IMR-90 (cell line): ENCODE measurements at regions not wholly inside any gene's neighbourhood (a gene's known extent, or its start where the extent isn't known, plus 50 kb on each side); places are given as distances from the start of the nearest gene placed in this dataset.

ENCODE experiments used
- ATAC-seq: fragments of 200-7000 bp; cut with Tn5 transposase; 2 replicates; pipeline ENCODE4 v1.9.1; 2020; ENCODE audit warnings: low read depth, mild to moderate bottlenecking, moderate library complexity
- BruUV-seq: library from RNA; stranded (reverse); fragments of 400-500 nt; replicated peaks from 2 replicates; lab custom pipeline; 2021; lab: Mats Ljungman, UMichigan
- CTCF ChIA-PET: fragments of 300-600 bp; formaldehyde crosslinking; extraction: SDS; loops from one replicate; lab custom pipeline; 2021; ENCODE audit warnings: antibody characterized with exemption; lab: Yijun Ruan, JAX
- POLR2A ChIA-PET: fragments of 300-600 bp; sonication (Branson Sonifier 250); formaldehyde crosslinking; loops from one replicate; lab custom pipeline; 2022; ENCODE audit warnings: antibody characterized with exemption; ENCODE audit not compliant: unreplicated experiment; lab: Charles Lee
- DNase-seq: peaks from one replicate; pipeline ENCODE4 v3.0.0; 2013
- H2AFZ ChIP-seq: replicated peaks from 2 replicates; pipeline ENCODE3; 2013; ENCODE audit warnings: low read length, mild to moderate bottlenecking; ENCODE audit not compliant: poor library complexity
- H2AK5ac ChIP-seq: 2 replicates; pipeline ENCODE4 v1.6.1; 2013; ENCODE audit warnings: low read depth, low read length, inconsistent platforms
- H2AK9ac ChIP-seq: replicated peaks from 2 replicates; pipeline ENCODE3; 2013; ENCODE audit warnings: mild to moderate bottlenecking, low read depth, low read length, moderate library complexity; ENCODE audit not compliant: poor library complexity
- H2BK120ac ChIP-seq: 2 replicates; pipeline ENCODE4 v1.6.1; 2013; ENCODE audit warnings: low read depth, low read length, inconsistent platforms
- H2BK15ac ChIP-seq: 3 replicates; pipeline ENCODE4 v1.6.1; 2013; ENCODE audit warnings: low read depth, low read length, inconsistent platforms
- H2BK20ac ChIP-seq: 2 replicates; pipeline ENCODE4 v1.6.1; 2013; ENCODE audit warnings: low read depth, mild to moderate bottlenecking, inconsistent platforms, low read length, moderate library complexity
- H2BK5ac ChIP-seq: 2 replicates; pipeline ENCODE4 v1.6.1; 2013; ENCODE audit warnings: mild to moderate bottlenecking, low read depth, low read length, inconsistent platforms; ENCODE audit not compliant: poor library complexity, severe bottlenecking
- H3K14ac ChIP-seq: replicated peaks from 2 replicates; pipeline ENCODE4 v1.6.1; 2013; ENCODE audit warnings: low read depth, low read length, inconsistent platforms
- H3K18ac ChIP-seq: 2 replicates; pipeline ENCODE4 v1.6.1; 2013; ENCODE audit warnings: low read depth, low read length, control low read depth
- H3K23ac ChIP-seq: 2 replicates; pipeline ENCODE4 v1.6.1; 2013; ENCODE audit warnings: low read depth, low read length, inconsistent platforms
- H3K27ac ChIP-seq: 2 replicates; pipeline ENCODE4 v1.5.1; 2013; ENCODE audit warnings: mild to moderate bottlenecking, control low read depth, low read length; ENCODE audit not compliant: insufficient read depth
- H3K27me3 ChIP-seq: 2 replicates; pipeline ENCODE4 v1.6.1; 2013; ENCODE audit warnings: low read length; ENCODE audit not compliant: control insufficient read depth, insufficient read depth
- H3K36me3 ChIP-seq: 2 replicates; pipeline ENCODE4 v1.6.1; 2013; ENCODE audit warnings: low read length, mixed read lengths; ENCODE audit not compliant: control insufficient read depth, insufficient read depth
- H3K4ac ChIP-seq: 2 replicates; pipeline ENCODE4 v1.6.1; 2013; ENCODE audit warnings: low read depth, low read length, inconsistent platforms
- H3K4me1 ChIP-seq: 2 replicates; pipeline ENCODE4 v1.6.1; 2013; ENCODE audit warnings: low read length, mixed read lengths; ENCODE audit not compliant: control insufficient read depth, insufficient read depth
- H3K4me2 ChIP-seq: 2 replicates; pipeline ENCODE4 v1.6.1; 2013; ENCODE audit warnings: low read depth, mild to moderate bottlenecking, control low read depth, low read length, moderate library complexity
- H3K4me3 ChIP-seq: 2 replicates; pipeline ENCODE4 v1.5.1; 2013; ENCODE audit warnings: low read depth, mild to moderate bottlenecking, control low read depth, low read length, moderate library complexity; ENCODE audit not compliant: insufficient read depth
- H3K56ac ChIP-seq: 2 replicates; pipeline ENCODE4 v1.6.1; 2013; ENCODE audit warnings: low read length, inconsistent platforms; ENCODE audit not compliant: insufficient read depth; ENCODE audit errors: extremely low read depth
- H3K79me1 ChIP-seq, 2 experiments: 2 replicates each; pipeline ENCODE4 v1.6.1; 2013; ENCODE audit warnings: low read length in 2 of 2, inconsistent platforms in 1 of 2, low read depth in 1 of 2
- H3K9ac ChIP-seq: 2 replicates; pipeline ENCODE4 v1.6.1; 2013; ENCODE audit warnings: low read depth, low read length, control low read depth
- H3K9me1 ChIP-seq: 2 replicates; pipeline ENCODE4 v1.6.1; 2013; ENCODE audit warnings: low read length, inconsistent platforms; ENCODE audit not compliant: insufficient read depth
- H3K9me3 ChIP-seq: 2 replicates; pipeline ENCODE4 v1.6.1; 2013; ENCODE audit warnings: low read length; ENCODE audit not compliant: control insufficient read depth, insufficient read depth
- H4K20me1 ChIP-seq: 2 replicates; pipeline ENCODE4 v1.6.1; 2013; ENCODE audit warnings: low read length, inconsistent platforms; ENCODE audit not compliant: insufficient read depth
- H4K5ac ChIP-seq: 2 replicates; pipeline ENCODE4 v1.6.1; 2013; ENCODE audit warnings: mild to moderate bottlenecking, low read depth, low read length, control low read depth
- H4K8ac ChIP-seq, 2 experiments: 2 replicates each; pipeline ENCODE4 v1.6.1; 2013; ENCODE audit warnings: low read depth in 2 of 2, low read length in 2 of 2, control low read depth in 1 of 2, inconsistent platforms in 1 of 2
- H4K91ac ChIP-seq: 2 replicates; pipeline ENCODE4 v1.6.1; 2013; ENCODE audit warnings: low read depth, low read length, inconsistent platforms; ENCODE audit not compliant: insufficient read depth
- BHLHE40 ChIP-seq: fragments of 150-350 bp; IDR thresholded peaks from 2 replicates; pipeline ENCODE4 v1.6.1; 2016; ENCODE audit warnings: mild to moderate bottlenecking, low read depth, low read length
- CEBPB ChIP-seq: IDR thresholded peaks from 2 replicates; pipeline ENCODE4 v1.6.1; 2012; ENCODE audit warnings: low read depth, low read length, improper control_type of control experiment
- CHD1 ChIP-seq: IDR thresholded peaks from 2 replicates; pipeline ENCODE4 v1.6.1; 2012; ENCODE audit warnings: low read depth, low read length, improper control_type of control experiment
- CTCF ChIP-seq: conservative IDR thresholded peaks from 2 replicates; pipeline ENCODE4 v1.5.1; 2012; ENCODE audit warnings: mild to moderate bottlenecking, low read depth, low read length, improper control_type of control experiment
- ELK1 ChIP-seq: fragments of 150-350 bp; IDR thresholded peaks from 2 replicates; pipeline ENCODE4 v1.6.1; 2016; ENCODE audit warnings: low read depth, mild to moderate bottlenecking, low read length, moderate library complexity, borderline replicate concordance
- FOS ChIP-seq: fragments of 150-350 bp; IDR thresholded peaks from 2 replicates; pipeline ENCODE4 v1.6.1; 2016; ENCODE audit warnings: low read depth, low read length
- MAFK ChIP-seq: IDR thresholded peaks from 2 replicates; pipeline ENCODE4 v1.6.1; 2012; ENCODE audit warnings: low read depth, low read length, improper control_type of control experiment
- MAZ ChIP-seq: IDR thresholded peaks from 2 replicates; pipeline ENCODE4 v1.6.1; 2012; ENCODE audit warnings: low read depth, mild to moderate bottlenecking, low read length, improper control_type of control experiment, moderate library complexity, borderline replicate concordance
- MXI1 ChIP-seq: IDR thresholded peaks from 2 replicates; pipeline ENCODE4 v1.6.1; 2012; ENCODE audit warnings: low read depth, mild to moderate bottlenecking, low read length, moderate library complexity, borderline replicate concordance
- NFE2L2 ChIP-seq: fragments of 150-350 bp; IDR thresholded peaks from 2 replicates; pipeline ENCODE4 v1.6.1; 2016; ENCODE audit warnings: low read depth, mild to moderate bottlenecking, low read length
- POLR2A ChIP-seq: IDR thresholded peaks from 2 replicates; pipeline ENCODE4 v1.6.1; 2012; ENCODE audit warnings: mild to moderate bottlenecking, low read depth, low read length
- RAD21 ChIP-seq: IDR thresholded peaks from 2 replicates; pipeline ENCODE4 v1.6.1; 2012; ENCODE audit warnings: low read length, improper control_type of control experiment
- RCOR1 ChIP-seq: IDR thresholded peaks from 2 replicates; pipeline ENCODE4 v1.6.1; 2012; ENCODE audit warnings: mild to moderate bottlenecking, low read length, improper control_type of control experiment; ENCODE audit not compliant: insufficient replicate concordance
- RFX5 ChIP-seq: IDR thresholded peaks from 2 replicates; pipeline ENCODE4 v1.8.0; 2012; ENCODE audit warnings: low read depth, mild to moderate bottlenecking, low read length, moderate library complexity
- SMC3 ChIP-seq: fragments of 150-350 bp; IDR thresholded peaks from 2 replicates; pipeline ENCODE4 v1.6.1; 2016; ENCODE audit warnings: low read depth, mild to moderate bottlenecking, antibody characterized with exemption, low read length, moderate library complexity
- USF2 ChIP-seq: fragments of 150-350 bp; IDR thresholded peaks from 2 replicates; pipeline ENCODE4 v1.6.1; 2017; ENCODE audit warnings: mild to moderate bottlenecking, antibody characterized with exemption, low read length, low read depth
- WGBS, 2 experiments: methylation state at CpG; one replicate each; pipeline versions ENCODE4 v1.1.5 to v1.1.7; 2013; ENCODE audit warnings: missing lambda C conversion rate in 2 of 2; ENCODE audit not compliant: insufficient read length in 1 of 2; ENCODE audit errors: extremely low coverage in 2 of 2; 5-methylcytosine and 5-hydroxymethylcytosine counted together
- dilution Hi-C: fragments of 300-500 bp; cut with HindIII; formaldehyde crosslinking; loops from one replicate; pipeline ENCODE4 v1.14.3; 2018; ENCODE audit warnings: low sequenced_read_pairs; ENCODE audit not compliant: unreplicated experiment
- in situ Hi-C: fragments of 300-500 bp; cut with MboI; formaldehyde crosslinking; loops from 3 replicates; pipeline ENCODE4 v1.14.3; 2019; ENCODE audit warnings: low sequenced_read_pairs, inconsistent platforms, mixed read lengths
- intact Hi-C: fragments of 100-400 bp; cut with micrococcal nuclease; formaldehyde crosslinking; loops from 2 replicates; pipeline ENCODE4 v1.10.0; 2022

DNA sequence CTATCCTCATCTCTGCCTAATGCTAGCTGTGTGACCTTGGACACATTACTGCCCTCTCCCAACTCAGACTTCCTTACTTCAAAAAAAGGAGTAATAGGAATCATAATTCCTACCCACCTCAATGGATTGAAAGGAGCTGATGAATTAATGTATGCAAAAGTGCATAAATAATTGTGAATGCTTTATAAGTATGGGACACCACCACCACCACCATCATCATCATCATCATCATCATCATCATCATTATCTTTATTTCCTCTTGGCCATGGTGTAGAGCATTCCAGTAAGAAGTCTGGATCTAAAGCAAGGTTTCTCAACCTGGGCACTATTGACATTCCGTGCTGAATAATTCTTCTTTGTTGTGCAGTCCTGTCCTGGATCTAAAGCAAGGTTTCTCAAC is 282.5 kb downstream of the MEX3B start:
- Histone ChIP-seq H2AK5ac (no peak overlapping the region), H3K9ac (no peak overlapping the region), H4K20me1 (no peaks in the 10 kb centered on the region), H3K56ac (no peak overlapping the region), H2AK9ac (no peak overlapping the region), H3K4ac (no peak overlapping the region), H4K5ac (no peak overlapping the region), H3K27me3 (peaks cover 3% of the 10 kb centered on the region), H3K14ac (no peak overlapping the region), H3K4me1 (no peaks in the 10 kb centered on the region), H4K91ac (no peak overlapping the region), H3K4me3 (no peak overlapping the region), H4K8ac (no peak overlapping the region), H2BK120ac (no peak overlapping the region), H3K27ac (no peak overlapping the region), H3K23ac (no peak overlapping the region), H2AFZ (no peak overlapping the region), H2BK20ac (no peak overlapping the region), H3K36me3 (no peaks in the 10 kb centered on the region), H3K9me3 (no peaks in the 10 kb centered on the region), H3K9me1 (no peaks in the 10 kb centered on the region), H2BK15ac (no peak overlapping the region), H2BK5ac (no peak overlapping the region), H3K79me1 (no peaks in the 10 kb centered on the region), H3K4me2 (no peak overlapping the region), H3K18ac (no peak overlapping the region)
- POLR2A ChIA-PET = no interaction called here
- no CpG with 5 or more reads among the region's 1 CpG for WGBS, 2 experiments
- DNase-seq (no peak), ATAC-seq (no peak)
- dilution Hi-C loops = no loop called here
- CTCF ChIA-PET = no interaction called here
- TF ChIP-seq CTCF (no peak), MXI1 (no peak), CEBPB (no peak), BHLHE40 (no peak), RAD21 (no peak), ELK1 (no peak), USF2 (no peak), FOS (no peak), RFX5 (no peak), SMC3 (no peak), MAFK (no peak), MAZ (no peak), CHD1 (no peak), POLR2A (no peak), NFE2L2 (no peak), RCOR1 (no peak)
- no TSS peak for BruUV-seq
- intact Hi-C loops = no loop called here
- in situ Hi-C loops = no loop called here
